Cerebellar cortex (tissue), 1 donor: ENCODE measurements at regions not wholly inside any gene's neighbourhood (a gene's known extent, or its start where the extent isn't known, plus 50 kb on each side); places are given as distances from the start of the nearest gene placed in this dataset.
A peak's percentile ranks its signal among the peaks of the same experiment; 100 is the strongest.
"Not testable (repeated sequence)": the region's sequence is repeated elsewhere in the genome, so short reads cannot be mapped to it uniquely, and the experiment has no call there.

ENCODE experiments used
- DNase-seq: peaks from one replicate; pipeline ENCODE4 v3.0.0-alpha.2; 2015; ENCODE audit warnings: low spot score

DNA sequence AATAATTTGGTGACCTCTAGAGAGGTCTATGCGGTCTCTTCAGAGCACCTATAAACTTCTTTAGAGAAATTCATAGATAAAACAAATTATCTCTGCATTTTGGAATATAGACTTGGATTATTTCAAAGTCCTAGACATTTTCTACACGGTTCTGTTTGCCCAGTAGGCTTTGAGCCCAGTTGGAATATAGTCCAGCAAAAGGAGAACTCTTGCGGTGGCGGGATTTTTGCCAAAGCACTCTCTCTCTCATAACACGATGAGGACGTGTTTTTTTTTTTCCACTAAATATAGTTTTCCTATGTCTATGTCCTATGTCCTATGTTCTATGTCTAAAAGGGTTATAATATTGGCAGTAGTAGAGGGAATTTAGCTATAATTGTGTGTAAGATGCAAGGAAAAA, 164.9 kb upstream of the AGR3 start:
- no peak for DNase-seq

- DNase-seq: not testable (repeated sequence)
These were observed 171.4 kb upstream of the AGR3 start for GRCh38 chr7:17053164-17053563.

DNA sequence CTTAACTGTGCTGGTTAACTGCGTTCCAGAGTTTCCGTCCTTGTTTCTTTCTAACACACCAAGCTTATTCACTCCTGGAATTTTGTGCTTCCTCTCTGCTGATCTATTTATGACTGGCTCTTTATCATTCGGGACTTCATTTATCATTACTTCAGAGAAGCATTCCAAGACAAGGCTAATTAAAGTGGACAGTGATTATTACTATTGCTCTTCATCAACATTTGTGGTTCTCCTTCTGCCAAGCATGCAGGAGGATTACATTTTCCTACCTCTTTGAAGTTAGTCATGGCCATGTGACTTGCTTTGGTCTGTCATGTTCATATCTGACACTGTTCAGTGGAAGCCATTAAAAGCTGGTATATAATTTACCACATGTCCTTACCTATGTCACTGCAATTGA, 172.4 kb upstream of the AGR3 start:
- no peak for DNase-seq

DNA sequence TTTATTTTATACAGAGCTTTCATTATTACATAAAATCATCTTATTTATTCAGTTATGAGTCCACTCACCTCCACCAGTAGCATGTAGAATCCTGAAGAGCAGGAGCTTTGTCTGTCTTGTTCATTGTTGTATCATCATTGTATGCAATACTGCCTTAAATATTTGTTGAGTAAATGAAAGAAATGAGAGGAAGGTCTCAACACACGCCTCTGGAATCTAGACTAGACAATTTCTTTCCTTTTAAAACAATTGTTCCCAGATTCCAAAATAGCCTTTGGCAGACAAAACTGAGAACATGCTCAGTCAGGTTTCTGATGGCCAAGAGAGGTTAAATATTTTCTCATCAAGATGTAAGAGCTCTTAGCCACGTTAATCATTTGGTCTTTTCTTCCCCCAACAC, 173.1 kb upstream of the AGR3 start:
- no peak for DNase-seq

DNA sequence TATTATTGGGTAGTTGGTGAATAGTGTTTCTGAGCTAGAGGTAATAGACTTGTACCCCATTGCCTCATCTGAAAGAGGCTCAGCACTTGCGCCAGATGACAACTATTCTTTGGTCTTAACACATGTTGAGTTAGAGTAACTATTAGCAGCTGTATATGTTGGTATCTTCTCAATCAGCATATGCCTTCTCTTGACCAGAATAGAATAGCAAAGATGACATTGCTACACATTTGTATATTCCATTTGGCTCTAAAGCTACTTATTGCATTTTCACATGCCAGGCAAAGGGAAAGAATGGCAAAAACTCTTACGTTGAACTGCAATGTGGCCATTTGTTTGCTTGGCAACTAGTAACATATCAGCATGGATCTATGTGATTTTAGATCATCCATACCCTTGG, 173.8 kb upstream of the AGR3 start:
- DNase-seq: no peak

DNA sequence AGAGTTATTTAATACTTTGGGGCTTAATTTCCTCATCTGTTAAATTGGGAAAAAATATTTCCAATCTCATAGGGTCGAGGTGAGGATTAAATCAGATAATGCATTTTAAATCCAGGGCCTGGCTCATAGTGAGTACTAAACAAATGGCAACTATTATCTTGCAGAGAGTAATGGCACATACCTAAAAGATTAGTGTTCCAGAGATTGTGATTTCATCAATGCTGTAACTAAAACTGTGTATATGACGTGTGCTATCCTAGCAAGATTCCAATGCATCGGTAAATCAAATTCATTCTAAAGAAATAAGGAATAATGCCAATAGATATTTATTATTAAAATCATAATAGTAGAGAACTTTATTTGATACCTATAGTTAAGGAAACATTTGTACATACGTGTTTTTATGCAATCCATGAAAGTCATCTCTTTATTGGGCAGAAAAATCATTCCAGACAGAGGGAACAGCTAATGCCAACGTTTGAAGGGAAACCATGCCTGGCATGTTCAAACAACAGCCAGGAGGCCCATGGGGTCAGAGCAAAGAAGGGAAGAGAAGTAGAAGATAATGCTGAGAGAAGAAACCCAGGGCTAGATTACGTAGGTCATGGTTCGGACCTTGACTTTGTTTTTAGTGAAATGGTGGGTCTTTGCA, 174.8 kb upstream of the AGR3 start:
- DNase-seq: no peak

DNA sequence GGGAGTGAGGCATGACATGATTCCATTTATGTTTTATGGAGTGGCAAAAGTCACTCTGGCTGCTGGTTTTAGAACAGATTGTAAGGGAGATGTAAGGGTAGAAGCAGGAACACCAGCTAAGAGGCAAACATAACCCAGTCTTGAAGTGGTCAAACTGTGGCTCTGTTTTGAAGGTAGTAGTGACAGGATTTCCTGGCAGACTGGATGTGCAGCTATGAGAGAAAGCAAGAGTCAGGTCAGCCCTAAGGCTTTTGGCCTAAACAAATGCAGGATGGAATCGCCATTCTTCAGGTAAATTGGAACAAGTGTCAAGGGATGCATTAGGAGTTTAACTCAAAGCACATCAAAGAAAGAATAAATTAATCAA, 175.3 kb upstream of the AGR3 start:
- DNase-seq: no peak

- DNase-seq: no peak
These were observed 176.8 kb upstream of the AGR3 start for GRCh38 chr7:17058568-17058967.

DNA sequence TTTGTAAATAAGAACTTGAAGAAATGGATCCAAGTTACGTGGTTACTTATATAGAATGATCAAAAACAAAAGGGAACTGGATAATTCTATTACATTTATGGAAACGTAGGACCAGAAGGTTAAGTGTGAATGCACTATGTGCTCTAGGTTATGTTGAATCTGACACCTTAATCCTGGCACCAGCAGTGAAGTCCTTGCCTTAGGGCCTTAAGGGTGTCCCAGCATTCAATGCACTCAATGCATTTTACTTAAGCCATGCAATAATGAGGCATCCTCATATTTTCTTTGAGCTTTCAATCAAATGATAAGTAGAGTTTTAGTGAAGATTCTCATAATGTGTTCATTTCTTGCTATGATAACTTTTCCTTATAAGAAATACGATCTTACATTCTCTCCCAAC, 178.3 kb upstream of the AGR3 start:
- DNase-seq: no peak

- no peak for DNase-seq
These were observed 179.7 kb upstream of the AGR3 start for GRCh38 chr7:17061443-17061842.

DNA sequence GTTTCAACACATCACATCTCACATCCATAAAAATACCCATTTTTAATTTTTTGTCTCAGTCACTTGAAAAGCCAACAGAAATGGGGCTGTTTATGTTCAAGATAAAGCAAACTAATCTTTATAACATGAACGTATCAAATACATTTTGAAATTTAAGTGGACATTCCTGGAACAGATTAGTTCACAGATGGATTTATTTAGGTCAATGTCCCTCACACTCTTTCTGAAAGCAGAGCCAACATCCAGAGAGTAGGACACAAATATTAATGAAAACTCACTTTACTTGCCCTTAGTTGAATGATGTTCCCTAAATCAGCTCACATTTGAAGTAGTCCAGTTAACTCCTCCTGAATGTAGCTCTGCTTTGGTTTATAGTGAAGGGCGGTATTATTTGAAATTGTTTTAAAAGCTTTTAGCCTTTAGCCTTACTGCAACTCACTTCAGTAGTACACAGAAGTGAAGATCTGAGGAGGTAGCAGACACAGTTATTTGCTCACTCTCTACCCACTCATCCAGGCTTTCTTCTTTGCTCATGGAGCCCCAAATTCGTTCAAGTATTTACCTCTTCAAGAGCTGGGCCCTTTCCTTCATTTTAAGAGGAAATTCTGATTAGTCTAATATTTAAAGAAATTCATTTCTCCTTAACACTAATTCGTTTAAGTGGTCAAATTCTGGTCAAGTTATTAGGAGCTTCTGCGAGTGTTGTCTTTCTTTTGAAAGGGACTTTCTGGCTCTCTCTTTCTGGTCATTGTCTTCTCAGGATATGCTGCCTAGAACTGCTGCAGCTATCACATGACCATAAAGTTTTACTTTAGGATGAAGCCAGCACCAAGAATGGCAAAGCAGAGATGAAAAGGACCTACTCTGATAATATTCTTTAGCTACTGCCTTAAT, 180.6 kb upstream of the AGR3 start:
- peak; percentile 37 for DNase-seq

- no peak for DNase-seq
These were observed 181.2 kb upstream of the AGR3 start for GRCh38 chr7:17063045-17063383.

DNA sequence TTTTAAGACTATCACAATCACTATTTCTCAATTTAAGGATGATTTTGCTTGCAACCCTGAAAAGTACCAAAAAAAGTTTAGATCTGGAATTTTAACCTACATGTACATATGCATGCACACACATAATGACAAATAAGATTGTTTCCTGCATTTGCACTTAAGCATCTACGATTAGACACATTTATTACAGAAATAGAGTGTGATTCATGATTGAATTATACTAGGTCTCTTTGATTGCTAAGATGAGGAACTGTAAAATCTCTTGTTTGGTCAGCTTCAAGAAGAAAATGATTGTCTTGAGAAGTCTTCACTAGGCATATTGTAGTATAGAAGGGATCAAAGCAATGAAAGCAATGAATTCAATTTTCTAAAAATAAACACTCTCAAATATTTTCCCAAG, 185.9 kb upstream of the AGR3 start:
- DNase-seq: no peak

DNA sequence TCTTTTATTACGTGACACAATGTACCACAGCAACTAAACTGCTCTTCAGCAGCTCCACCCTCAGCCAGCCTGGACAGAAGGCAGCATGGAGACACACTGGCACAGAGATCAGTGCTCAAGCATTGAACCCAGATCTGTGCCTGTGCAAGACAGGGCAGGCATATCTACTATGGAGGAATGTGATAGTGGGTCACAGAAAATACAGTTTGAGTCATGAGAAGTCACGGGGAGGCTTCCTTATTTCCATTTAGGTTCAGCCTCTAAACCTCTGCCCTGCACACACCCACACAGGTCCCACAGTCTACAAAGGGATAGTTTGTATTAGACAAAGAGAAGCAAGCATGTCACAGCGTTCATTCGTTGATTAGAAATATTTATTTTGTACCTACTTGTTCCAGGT, 187.4 kb upstream of the AGR3 start:
- DNase-seq: no peak

DNA sequence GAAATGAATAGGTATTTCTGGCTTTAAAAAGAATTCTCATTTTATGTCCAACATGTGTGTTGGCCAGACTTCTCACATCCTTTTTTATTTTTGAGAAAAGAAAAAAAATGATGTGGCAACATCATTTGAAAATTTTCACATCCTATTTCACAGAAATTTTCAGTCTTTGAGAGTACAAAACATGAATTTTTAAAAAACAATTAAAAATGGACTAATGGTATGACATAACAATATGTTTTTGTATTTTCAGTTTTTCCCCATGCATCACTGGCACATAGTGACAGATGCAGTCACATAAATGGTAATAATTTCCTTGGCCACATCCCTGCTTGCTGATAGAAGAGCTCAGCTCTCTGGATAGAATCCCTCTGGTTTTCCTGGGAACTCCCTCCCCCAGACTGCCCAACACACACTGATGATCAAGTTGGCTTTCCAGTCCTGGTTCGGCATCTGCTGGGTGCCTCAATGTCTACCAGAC, 188.5 kb upstream of the AGR3 start:
- no peak for DNase-seq

DNA sequence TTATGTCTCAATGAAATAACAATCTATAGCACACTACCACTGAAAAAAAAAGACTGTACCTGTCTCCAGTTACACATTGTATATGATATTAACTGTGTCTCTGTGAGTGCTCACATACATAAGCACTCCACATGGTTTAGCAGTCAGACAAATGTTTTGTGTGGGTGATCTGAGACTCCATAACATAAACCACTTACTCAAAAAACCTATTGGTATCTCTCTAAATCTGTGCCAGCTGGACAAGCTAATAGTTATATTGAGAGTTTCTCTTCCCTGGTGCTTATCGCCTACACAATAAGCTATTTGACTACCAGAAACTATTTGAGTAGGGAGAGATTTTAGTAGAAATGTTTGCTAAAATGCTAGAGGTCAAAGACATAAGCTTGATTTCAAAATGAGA, 190.1 kb upstream of the AGR3 start:
- DNase-seq: no peak

DNA sequence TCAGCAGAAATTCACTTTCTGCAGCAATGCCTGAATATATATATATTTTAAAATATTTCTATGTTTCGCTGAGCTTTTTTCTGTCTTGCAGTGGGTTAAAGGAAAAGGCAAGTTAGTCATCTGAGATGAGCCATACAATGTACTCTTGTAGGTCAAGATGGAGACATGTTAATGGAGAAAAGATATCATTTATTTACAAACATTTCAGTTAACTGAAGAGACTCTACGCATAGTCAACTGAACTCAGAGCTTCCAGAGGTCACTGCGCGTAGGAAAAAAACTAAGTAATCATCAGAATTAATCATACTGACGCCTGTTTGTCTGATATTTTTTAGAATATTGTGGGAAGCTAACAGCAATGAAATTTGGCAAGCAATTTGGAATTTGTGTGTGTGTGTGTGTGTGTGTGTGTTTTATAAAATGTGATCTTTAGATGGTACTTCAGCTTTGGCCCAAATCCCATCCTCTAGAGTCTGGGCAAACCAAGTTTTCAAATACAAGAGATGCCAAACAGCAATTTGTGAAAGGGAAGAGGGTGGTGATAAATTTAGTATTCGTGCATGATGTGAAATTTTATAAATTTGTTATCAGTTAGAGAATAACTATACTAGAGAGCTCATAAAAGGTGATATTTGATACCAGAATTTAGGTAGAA, 193.9 kb upstream of the AGR3 start:
- no peak for DNase-seq

GRCh38 chr7:17078298-17078697, 196.5 kb upstream of the AGR3 start:
- no peak for DNase-seq

GRCh38 chr7:17083392-17084165, 201.8 kb upstream of the AGR3 start:
- no peak for DNase-seq

- DNase-seq: no peak
These were observed 202.3 kb upstream of the AGR3 start for GRCh38 chr7:17084166-17084475.

GRCh38 chr7:17085186-17085585, 203.4 kb upstream of the AGR3 start:
- no peak for DNase-seq

DNA sequence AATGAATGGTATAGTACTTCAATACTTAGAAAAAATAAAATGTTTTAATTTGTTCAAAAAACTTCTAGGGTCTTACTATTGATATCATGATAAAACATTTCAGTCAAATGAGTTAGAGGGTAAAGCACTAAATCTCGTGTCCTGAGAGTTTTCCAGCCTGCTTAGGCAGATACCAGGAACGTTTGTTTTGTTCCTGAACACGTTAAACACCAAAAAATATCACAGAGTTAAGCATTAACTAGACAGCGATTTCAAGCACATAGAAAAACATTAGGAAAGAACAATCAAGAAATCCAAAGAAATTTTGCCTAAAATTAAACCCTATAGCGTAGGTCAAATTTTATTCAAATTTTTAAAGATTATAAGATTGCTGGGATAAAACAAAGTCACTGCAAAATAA, 204.6 kb upstream of the AGR3 start:
- DNase-seq: no peak

- DNase-seq: no peak
These were observed 207.7 kb upstream of the AHR start for GRCh38 chr7:17090751-17091150.
